ENCODE measurements at regions not wholly inside any gene's neighbourhood (a gene's known extent, or its start where the extent isn't known, plus 50 kb on each side); places are given as distances from the start of the nearest gene placed in this dataset.

DNA sequence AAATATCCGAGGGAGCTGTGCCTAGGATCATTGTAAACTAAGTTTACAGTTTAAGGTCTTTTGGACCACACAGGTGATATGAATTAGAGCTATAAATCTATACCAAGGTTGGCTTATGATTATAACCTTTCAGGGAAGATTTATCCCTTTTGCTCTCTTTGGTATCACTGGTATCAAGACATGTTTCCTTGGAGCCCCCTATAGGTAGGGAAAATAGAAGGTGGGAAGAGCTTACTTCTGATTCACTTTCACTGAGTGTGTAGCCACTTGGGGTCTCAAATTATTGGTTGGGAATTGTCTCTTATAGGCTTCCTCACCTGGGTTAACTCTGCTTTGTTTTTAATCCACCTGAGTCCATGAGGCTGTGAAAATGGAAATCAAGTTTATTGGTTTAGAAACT lies 262.1 kb upstream of the NR3C2 start:
- TF ChIP-seq CTCF (IDR thresholded peaks at IDR 0.05; ENCODE audit: low read depth, low read length, missing control alignments): no peak
- in situ Hi-C loops (cut with HindIII; ENCODE audit: low pct_ligation_motif_present, low sequenced_read_pairs): no loop called here

GRCh38 chr4:148694702-148695101 lies 252.5 kb upstream of the NR3C2 start:
- H3K4me3 ChIP-seq (ENCODE audit: low read depth, low read length): no peak overlapping the region
- TF ChIP-seq CTCF (IDR thresholded peaks at IDR 0.05; ENCODE audit: low read depth, low read length, missing control alignments): no peak
- no peak for DNase-seq
- H3K27ac ChIP-seq: no peak overlapping the region
- no peaks in the 10 kb centered on the region for H3K27me3 ChIP-seq (replicated peaks)
- in situ Hi-C loops (cut with HindIII; ENCODE audit: low pct_ligation_motif_present, low sequenced_read_pairs): no loop called here
- no peaks in the 10 kb centered on the region for H3K36me3 ChIP-seq (replicated peaks)

More for the DNA sequence above, 262.1 kb upstream of the NR3C2 start:
- Histone ChIP-seq H3K27ac (no peak overlapping the region), H3K36me3 (replicated peaks) (no peaks in the 10 kb centered on the region), H3K4me3 (ENCODE audit: low read depth, low read length) (no peak overlapping the region), H3K27me3 (replicated peaks) (no peaks in the 10 kb centered on the region)
- no peak for DNase-seq

GRCh38 chr4:148693913-148694649 lies 251.9 kb upstream of the NR3C2 start:
- Histone ChIP-seq H3K36me3 (replicated peaks) (no peaks in the 10 kb centered on the region), H3K27me3 (replicated peaks) (no peaks in the 10 kb centered on the region), H3K27ac (no peak overlapping the region), H3K4me3 (ENCODE audit: low read depth, low read length) (no peak overlapping the region)
- TF ChIP-seq CTCF (IDR thresholded peaks at IDR 0.05; ENCODE audit: low read depth, low read length, missing control alignments): no peak
- in situ Hi-C loops (cut with HindIII; ENCODE audit: low pct_ligation_motif_present, low sequenced_read_pairs): no loop called here
- no peak for DNase-seq

GRCh38 chr4:148692242-148692641 lies 250.0 kb upstream of the NR3C2 start:
- no peak for TF ChIP-seq CTCF (IDR thresholded peaks at IDR 0.05; ENCODE audit: low read depth, low read length, missing control alignments)
- Histone ChIP-seq H3K27me3 (replicated peaks) (no peaks in the 10 kb centered on the region), H3K27ac (no peak overlapping the region), H3K4me3 (ENCODE audit: low read depth, low read length) (no peak overlapping the region), H3K36me3 (replicated peaks) (no peaks in the 10 kb centered on the region)
- in situ Hi-C loops (cut with HindIII; ENCODE audit: low pct_ligation_motif_present, low sequenced_read_pairs): no loop called here
- DNase-seq: no peak

DNA sequence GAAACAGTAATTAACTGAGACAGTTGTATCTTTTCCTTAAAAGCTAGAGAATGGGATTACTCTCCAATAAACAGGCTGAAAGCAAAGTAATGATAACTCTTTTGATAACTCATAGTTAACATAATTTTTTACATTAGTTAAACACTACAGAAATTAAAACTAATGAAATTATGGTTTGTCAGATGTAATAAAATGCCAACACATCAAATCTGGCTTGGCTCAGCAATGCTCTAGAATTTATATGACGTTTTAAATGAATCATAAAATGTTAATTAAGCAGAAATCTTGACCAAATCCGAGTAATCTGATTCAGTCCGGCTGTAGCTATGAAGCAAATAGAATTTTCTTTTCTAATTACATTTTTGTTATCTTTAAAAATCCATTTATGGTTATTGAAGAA lies 244.2 kb upstream of the NR3C2 start:
- Histone ChIP-seq H3K27ac (no peak overlapping the region), H3K36me3 (replicated peaks) (no peaks in the 10 kb centered on the region), H3K4me3 (ENCODE audit: low read depth, low read length) (no peak overlapping the region), H3K27me3 (replicated peaks) (no peaks in the 10 kb centered on the region)
- TF ChIP-seq CTCF (IDR thresholded peaks at IDR 0.05; ENCODE audit: low read depth, low read length, missing control alignments): no peak
- DNase-seq: no peak
- in situ Hi-C loops (cut with HindIII; ENCODE audit: low pct_ligation_motif_present, low sequenced_read_pairs): no loop called here

- Histone ChIP-seq H3K27me3 (replicated peaks) (no peaks in the 10 kb centered on the region), H3K36me3 (replicated peaks) (no peaks in the 10 kb centered on the region), H3K27ac (no peak overlapping the region), H3K4me3 (ENCODE audit: low read depth, low read length) (no peak overlapping the region)
- no peak for DNase-seq
- in situ Hi-C loops (cut with HindIII; ENCODE audit: low pct_ligation_motif_present, low sequenced_read_pairs): no loop called here
- no peak for TF ChIP-seq CTCF (IDR thresholded peaks at IDR 0.05; ENCODE audit: low read depth, low read length, missing control alignments)
These were observed 242.4 kb upstream of the NR3C2 start for GRCh38 chr4:148684638-148685037.

Data from brain microvascular endothelial cell (primary cell).